Loucy (cell line): ENCODE measurements at regions not wholly inside any gene's neighbourhood (a gene's known extent, or its start where the extent isn't known, plus 50 kb on each side); places are given as distances from the start of the nearest gene placed in this dataset.

ENCODE experiments used
- EZH2phosphoT487 ChIP-seq: fragments of 200-600 bp; IDR thresholded peaks from 2 replicates; pipeline ENCODE4 v1.6.1; 2018; ENCODE audit warnings: antibody characterized with exemption, mild to moderate bottlenecking, moderate library complexity, borderline replicate concordance
- TF ChIP-seq, protein P1 (sequence below): fragments of 200-600 bp; sonication (generic); conservative IDR thresholded peaks from 2 replicates; pipeline ENCODE4 v1.5.1; 2014; ENCODE audit warnings: mild to moderate bottlenecking, antibody characterized with exemption, low read length

DNA sequence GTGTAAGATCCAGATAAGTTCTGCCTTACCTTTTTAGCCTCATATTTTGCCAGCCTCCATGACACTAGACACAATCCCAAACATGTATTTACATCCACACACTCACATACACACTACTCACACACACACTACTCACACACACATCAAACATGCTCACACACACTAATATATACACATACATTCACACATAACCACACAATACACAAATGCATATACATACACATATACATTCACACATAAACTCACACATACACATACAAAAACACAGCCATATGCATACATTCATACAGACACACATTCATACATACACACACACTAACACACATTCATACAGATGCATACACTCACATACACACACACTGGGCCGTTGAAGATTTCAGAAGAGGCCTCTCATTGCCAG, 109.5 kb downstream of the MAIP1 start:
- TF ChIP-seq, protein P1, sequence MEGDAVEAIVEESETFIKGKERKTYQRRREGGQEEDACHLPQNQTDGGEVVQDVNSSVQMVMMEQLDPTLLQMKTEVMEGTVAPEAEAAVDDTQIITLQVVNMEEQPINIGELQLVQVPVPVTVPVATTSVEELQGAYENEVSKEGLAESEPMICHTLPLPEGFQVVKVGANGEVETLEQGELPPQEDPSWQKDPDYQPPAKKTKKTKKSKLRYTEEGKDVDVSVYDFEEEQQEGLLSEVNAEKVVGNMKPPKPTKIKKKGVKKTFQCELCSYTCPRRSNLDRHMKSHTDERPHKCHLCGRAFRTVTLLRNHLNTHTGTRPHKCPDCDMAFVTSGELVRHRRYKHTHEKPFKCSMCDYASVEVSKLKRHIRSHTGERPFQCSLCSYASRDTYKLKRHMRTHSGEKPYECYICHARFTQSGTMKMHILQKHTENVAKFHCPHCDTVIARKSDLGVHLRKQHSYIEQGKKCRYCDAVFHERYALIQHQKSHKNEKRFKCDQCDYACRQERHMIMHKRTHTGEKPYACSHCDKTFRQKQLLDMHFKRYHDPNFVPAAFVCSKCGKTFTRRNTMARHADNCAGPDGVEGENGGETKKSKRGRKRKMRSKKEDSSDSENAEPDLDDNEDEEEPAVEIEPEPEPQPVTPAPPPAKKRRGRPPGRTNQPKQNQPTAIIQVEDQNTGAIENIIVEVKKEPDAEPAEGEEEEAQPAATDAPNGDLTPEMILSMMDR = no peak
- no peak for TF ChIP-seq EZH2phosphoT487
